ENCODE measurements at regions not wholly inside any gene's neighbourhood (a gene's known extent, or its start where the extent isn't known, plus 50 kb on each side); places are given as distances from the start of the nearest gene placed in this dataset.

- Histone ChIP-seq H3K36me3 (ENCODE audit: control insufficient read depth, insufficient read depth, low read length) (no peaks in the 10 kb centered on the region), H3K18ac (ENCODE audit: low read depth, low read length) (no peak overlapping the region), H3K4me3 (ENCODE audit: insufficient read depth, low read depth, low read length) (no peak overlapping the region), H3K4ac (ENCODE audit: low read depth, low read length) (no peak overlapping the region), H3K9me3 (ENCODE audit: control insufficient read depth, insufficient read depth, low read length) (0 out of 2 replicates have a peak, but pooled peaks cover 2% of the 10 kb centered on the region), H3K14ac (replicated peaks; ENCODE audit: low read depth, low read length) (no peak overlapping the region), H4K91ac (ENCODE audit: insufficient read depth, low read depth, low read length) (no peak overlapping the region), H3K27ac (ENCODE audit: insufficient read depth, low read length) (no peak overlapping the region), H2BK20ac (ENCODE audit: low read depth, low read length) (no peak overlapping the region), H2BK15ac (ENCODE audit: low read depth, low read length) (no peak overlapping the region), H2AK9ac (replicated peaks; ENCODE audit: low read depth, low read length, poor library complexity) (no peak overlapping the region), H4K20me1 (ENCODE audit: insufficient read depth, low read length) (no peaks in the 10 kb centered on the region), H3K79me1 (ENCODE audit: low read depth in 1 of 2, low read length in 2 of 2) (no peaks in the 10 kb centered on the region), H3K23ac (ENCODE audit: low read depth, low read length) (no peak overlapping the region), H3K9me1 (ENCODE audit: insufficient read depth, low read length) (no peaks in the 10 kb centered on the region), H2BK5ac (ENCODE audit: low read depth, low read length, poor library complexity, severe bottlenecking) (no peak overlapping the region), H3K4me1 (ENCODE audit: control insufficient read depth, insufficient read depth, low read length) (peaks cover 2% of the 10 kb centered on the region; the same call in 1 of the 2 replicates), H4K5ac (ENCODE audit: low read depth, low read length) (no peak overlapping the region), H2AK5ac (ENCODE audit: low read depth, low read length) (no peak overlapping the region), H3K56ac (ENCODE audit: extremely low read depth, insufficient read depth, low read length) (no peak overlapping the region), H3K27me3 (ENCODE audit: control insufficient read depth, insufficient read depth, low read length) (no peaks in the 10 kb centered on the region), H4K8ac (ENCODE audit: low read depth in 2 of 2, low read length in 2 of 2) (no peak overlapping the region), H2AFZ (replicated peaks; ENCODE audit: low read length, poor library complexity) (no peak overlapping the region), H3K4me2 (ENCODE audit: low read depth, low read length) (no peak overlapping the region), H3K9ac (ENCODE audit: low read depth, low read length) (no peak overlapping the region), H2BK120ac (ENCODE audit: low read depth, low read length) (no peak overlapping the region)
- ChIA-PET CTCF (interaction anchor here (1.0 to 1.5 kb wide), 2 partner anchors 9 to 14 kb away, joined by 4 read pairs; no protein-coding TSS in a partner anchor), POLR2A (ENCODE audit: unreplicated experiment) (no interaction called here)
- dilution Hi-C loops (cut with HindIII; ENCODE audit: low sequenced_read_pairs, unreplicated experiment) (no loop called here), intact Hi-C loops (cut with micrococcal nuclease) (no loop called here), in situ Hi-C loops (cut with MboI; ENCODE audit: low sequenced_read_pairs) (no loop called here)
- DNase-seq (no peak), ATAC-seq (ENCODE audit: low read depth) (no peak)
- BruUV-seq (replicated peaks): no TSS peak
- TF ChIP-seq POLR2A (IDR thresholded peaks at IDR 0.05; ENCODE audit: low read depth, low read length) (no peak), CTCF (conservative IDR thresholded peaks at IDR 0.05; ENCODE audit: low read depth, low read length) (no peak), ELK1 (IDR thresholded peaks at IDR 0.05; ENCODE audit: borderline replicate concordance, low read depth, low read length) (no peak), NFE2L2 (IDR thresholded peaks at IDR 0.05; ENCODE audit: low read depth, low read length) (no peak), SMC3 (IDR thresholded peaks at IDR 0.05; ENCODE audit: low read depth, low read length) (no peak), BHLHE40 (IDR thresholded peaks at IDR 0.05; ENCODE audit: low read depth, low read length) (no peak), MAZ (IDR thresholded peaks at IDR 0.05; ENCODE audit: borderline replicate concordance, low read depth, low read length) (no peak), FOS (IDR thresholded peaks at IDR 0.05; ENCODE audit: low read depth, low read length) (no peak), CEBPB (IDR thresholded peaks at IDR 0.05; ENCODE audit: low read depth, low read length) (no peak), MXI1 (IDR thresholded peaks at IDR 0.05; ENCODE audit: borderline replicate concordance, low read depth, low read length) (no peak), RCOR1 (IDR thresholded peaks at IDR 0.05; ENCODE audit: insufficient replicate concordance, low read length) (no peak), RAD21 (IDR thresholded peaks at IDR 0.05; ENCODE audit: low read length) (no peak)
- 40% methylated on average over 1 of the region's 1 CpG; no CpG with 5 or more reads in 1 of the 2 experiments for WGBS, 2 experiments (ENCODE audit: extremely low coverage in 2 of 2, insufficient read length in 1 of 2)
Observed at GRCh38 chr11:104727095-104727494, 171.2 kb downstream of the CASP12 start.

Data from IMR-90 (cell line).